ENCODE measurements at regions not wholly inside any gene's neighbourhood (a gene's known extent, or its start where the extent isn't known, plus 50 kb on each side); places are given as distances from the start of the nearest gene placed in this dataset.

DNA sequence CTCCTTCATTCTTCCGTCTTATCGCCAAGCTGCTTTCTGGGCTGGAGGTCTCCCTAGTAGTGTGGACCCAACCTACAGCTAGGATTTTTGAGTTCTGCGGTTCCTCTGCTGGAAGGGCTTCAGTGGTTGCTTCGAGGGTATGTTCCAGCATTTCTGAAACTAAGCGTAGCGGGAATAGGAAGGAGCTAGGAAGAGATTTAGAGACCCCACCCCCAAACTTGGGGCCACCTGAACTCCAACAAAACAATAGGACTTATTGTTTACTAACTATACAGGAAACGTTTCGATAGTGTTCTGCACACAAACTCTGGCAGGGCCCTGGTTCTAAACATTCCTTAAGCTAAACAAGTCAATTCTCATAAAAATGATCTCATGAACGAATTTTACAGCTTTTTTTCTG is 346.7 kb downstream of the PLK2 start:
- no peak for TF ChIP-seq POLR2A (IDR thresholded peaks at IDR 0.05)
- TF ChIP-seq, protein P1, sequence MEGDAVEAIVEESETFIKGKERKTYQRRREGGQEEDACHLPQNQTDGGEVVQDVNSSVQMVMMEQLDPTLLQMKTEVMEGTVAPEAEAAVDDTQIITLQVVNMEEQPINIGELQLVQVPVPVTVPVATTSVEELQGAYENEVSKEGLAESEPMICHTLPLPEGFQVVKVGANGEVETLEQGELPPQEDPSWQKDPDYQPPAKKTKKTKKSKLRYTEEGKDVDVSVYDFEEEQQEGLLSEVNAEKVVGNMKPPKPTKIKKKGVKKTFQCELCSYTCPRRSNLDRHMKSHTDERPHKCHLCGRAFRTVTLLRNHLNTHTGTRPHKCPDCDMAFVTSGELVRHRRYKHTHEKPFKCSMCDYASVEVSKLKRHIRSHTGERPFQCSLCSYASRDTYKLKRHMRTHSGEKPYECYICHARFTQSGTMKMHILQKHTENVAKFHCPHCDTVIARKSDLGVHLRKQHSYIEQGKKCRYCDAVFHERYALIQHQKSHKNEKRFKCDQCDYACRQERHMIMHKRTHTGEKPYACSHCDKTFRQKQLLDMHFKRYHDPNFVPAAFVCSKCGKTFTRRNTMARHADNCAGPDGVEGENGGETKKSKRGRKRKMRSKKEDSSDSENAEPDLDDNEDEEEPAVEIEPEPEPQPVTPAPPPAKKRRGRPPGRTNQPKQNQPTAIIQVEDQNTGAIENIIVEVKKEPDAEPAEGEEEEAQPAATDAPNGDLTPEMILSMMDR (IDR thresholded peaks at IDR 0.05): no peak

Measured in lower leg skin (tissue), 3 donors.